Right kidney (tissue), 1 donor: ENCODE measurements at regions not wholly inside any gene's neighbourhood (a gene's known extent, or its start where the extent isn't known, plus 50 kb on each side); places are given as distances from the start of the nearest gene placed in this dataset.
"Not testable (repeated sequence)": the region's sequence is repeated elsewhere in the genome, so short reads cannot be mapped to it uniquely, and the experiment has no call there.

Experiments used
- DNase-seq: peaks from one replicate; pipeline ENCODE4 v3.0.0-alpha.2; 2016

- not testable (repeated sequence) for DNase-seq
These were observed 75.5 kb upstream of the MTLN start for GRCh38 chr2:110287817-110288216.

GRCh38 chr2:110287253-110287652, 74.9 kb upstream of the MTLN start:
- DNase-seq: not testable (repeated sequence)

GRCh38 chr2:110285002-110285401, 72.7 kb upstream of the MTLN start:
- DNase-seq: not testable (repeated sequence)

GRCh38 chr2:110280804-110281203, 68.5 kb upstream of the MTLN start:
- DNase-seq: not testable (repeated sequence)

- DNase-seq: not testable (repeated sequence)
These were observed 64.7 kb upstream of the MTLN start for GRCh38 chr2:110277054-110277453.

GRCh38 chr2:110276092-110276491, 63.7 kb upstream of the MTLN start:
- not testable (repeated sequence) for DNase-seq

- not testable (repeated sequence) for DNase-seq
These were observed 57.3 kb upstream of the MTLN start for GRCh38 chr2:110269674-110270073.

- not testable (repeated sequence) for DNase-seq
These were observed 55.6 kb upstream of the MTLN start for GRCh38 chr2:110267828-110268407.

GRCh38 chr2:110264804-110265203, 52.5 kb upstream of the MTLN start:
- not testable (repeated sequence) for DNase-seq

- DNase-seq: not testable (repeated sequence)
These were observed 51.8 kb upstream of the MTLN start for GRCh38 chr2:110264076-110264681.

- DNase-seq: not testable (repeated sequence)
These were observed 51.1 kb upstream of the MTLN start for GRCh38 chr2:110263462-110263861.
